ENCODE measurements at regions not wholly inside any gene's neighbourhood (a gene's known extent, or its start where the extent isn't known, plus 50 kb on each side); places are given as distances from the start of the nearest gene placed in this dataset.
"Not testable (repeated sequence)": the region's sequence is repeated elsewhere in the genome, so short reads cannot be mapped to it uniquely, and the experiment has no call there.

DNA sequence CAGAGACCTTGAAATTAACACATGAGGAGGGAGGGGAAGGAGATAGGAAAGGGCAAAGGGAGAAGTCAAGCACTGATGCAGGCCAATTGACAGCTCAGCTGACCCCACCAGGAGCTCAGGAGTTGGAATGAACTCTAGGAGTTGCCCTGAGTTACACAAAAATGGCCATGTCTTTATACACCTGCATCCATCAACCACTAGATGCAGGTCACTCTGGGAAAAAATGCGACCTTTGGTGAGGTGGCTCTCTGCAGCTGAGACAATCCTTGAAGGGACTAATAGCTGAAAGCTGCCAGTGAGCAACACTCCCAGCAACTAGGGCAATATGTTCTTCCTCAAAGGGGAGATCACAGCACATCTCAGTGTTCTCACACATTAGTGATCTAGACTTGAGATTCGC lies 222.8 kb downstream of the RBM26 start (continued):
- no peak for TF ChIP-seq FOSL1 (IDR thresholded peaks at IDR 0.05; ENCODE audit: insufficient read depth, low read depth, low read length)
- TF ChIP-seq KDM5A (IDR thresholded peaks at IDR 0.05; ENCODE audit: low read length): no peak
- TF ChIP-seq, protein P1, sequence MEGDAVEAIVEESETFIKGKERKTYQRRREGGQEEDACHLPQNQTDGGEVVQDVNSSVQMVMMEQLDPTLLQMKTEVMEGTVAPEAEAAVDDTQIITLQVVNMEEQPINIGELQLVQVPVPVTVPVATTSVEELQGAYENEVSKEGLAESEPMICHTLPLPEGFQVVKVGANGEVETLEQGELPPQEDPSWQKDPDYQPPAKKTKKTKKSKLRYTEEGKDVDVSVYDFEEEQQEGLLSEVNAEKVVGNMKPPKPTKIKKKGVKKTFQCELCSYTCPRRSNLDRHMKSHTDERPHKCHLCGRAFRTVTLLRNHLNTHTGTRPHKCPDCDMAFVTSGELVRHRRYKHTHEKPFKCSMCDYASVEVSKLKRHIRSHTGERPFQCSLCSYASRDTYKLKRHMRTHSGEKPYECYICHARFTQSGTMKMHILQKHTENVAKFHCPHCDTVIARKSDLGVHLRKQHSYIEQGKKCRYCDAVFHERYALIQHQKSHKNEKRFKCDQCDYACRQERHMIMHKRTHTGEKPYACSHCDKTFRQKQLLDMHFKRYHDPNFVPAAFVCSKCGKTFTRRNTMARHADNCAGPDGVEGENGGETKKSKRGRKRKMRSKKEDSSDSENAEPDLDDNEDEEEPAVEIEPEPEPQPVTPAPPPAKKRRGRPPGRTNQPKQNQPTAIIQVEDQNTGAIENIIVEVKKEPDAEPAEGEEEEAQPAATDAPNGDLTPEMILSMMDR (IDR thresholded peaks at IDR 0.05; ENCODE audit: control extremely low read depth in 1 of 3, insufficient read depth in 1 of 3, low read depth in 1 of 3, low read length in 3 of 3): no peak
- no peak for TF ChIP-seq TEAD4 (IDR thresholded peaks at IDR 0.05; ENCODE audit: low read depth, low read length)

DNA sequence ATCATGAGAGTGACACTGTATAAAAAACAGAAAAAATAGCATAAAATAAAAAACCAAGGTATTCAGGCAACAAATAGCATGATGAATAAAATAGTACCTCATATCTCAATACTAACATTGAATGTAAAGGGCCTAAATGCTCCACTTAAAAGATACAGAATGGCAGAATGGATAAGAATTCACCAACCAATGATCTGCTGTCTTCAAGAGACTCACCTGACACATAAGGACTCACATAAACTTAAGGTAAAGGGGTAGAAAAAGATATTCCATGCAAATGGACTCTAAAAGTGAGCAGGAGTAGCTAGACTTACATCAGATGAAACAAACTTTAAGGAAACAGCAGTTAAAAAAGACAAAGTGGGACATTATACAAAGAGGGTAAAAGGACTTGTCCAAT lies 232.4 kb downstream of the RBM26 start:
- H3K27me3 ChIP-seq (replicated peaks in 1 of 4; ENCODE audit: control insufficient read depth in 3 of 4, extremely low read depth in 1 of 4, insufficient read depth in 3 of 4, low read length in 3 of 4); H4K91ac ChIP-seq (replicated peaks; ENCODE audit: insufficient read length, low read length); POLR2A ChIA-PET (ENCODE audit: partially characterized antibody); H3K4me2 ChIP-seq (ENCODE audit: insufficient read depth in 1 of 2, low read depth in 2 of 2, low read length in 2 of 2); H3K56ac ChIP-seq (replicated peaks; ENCODE audit: insufficient read length, low read depth, low read length); H3K23me2 ChIP-seq (ENCODE audit: low read depth, low read length); H3K18ac ChIP-seq (ENCODE audit: extremely low read depth, low read length); DNase-seq (ENCODE audit: low read depth in 1 of 2, low spot score in 2 of 2); H2AFZ ChIP-seq (ENCODE audit: low read length); H3K4me1 ChIP-seq (replicated peaks in 1 of 4; ENCODE audit: control insufficient read depth in 3 of 4, insufficient read depth in 4 of 4, low read length in 3 of 4); H2BK5ac ChIP-seq (ENCODE audit: low read depth, low read length); H4K5ac ChIP-seq (ENCODE audit: insufficient read length, low read depth, low read length); H4K8ac ChIP-seq (ENCODE audit: extremely low read depth, insufficient read depth, low read length); H2BK120ac ChIP-seq (replicated peaks; ENCODE audit: low read depth, low read length); H3K36me3 ChIP-seq (ENCODE audit: control insufficient read depth in 2 of 4, insufficient read depth in 4 of 4, low read length in 3 of 4); H3K79me1 ChIP-seq (ENCODE audit: low read depth, low read length); H3K4ac ChIP-seq (replicated peaks; ENCODE audit: insufficient read length, low read depth, low read length); H3K23ac ChIP-seq (ENCODE audit: insufficient read length); H3K9ac ChIP-seq (replicated peaks in 1 of 4; ENCODE audit: extremely low read depth in 1 of 4, low read depth in 3 of 4, low read length in 3 of 4); H2BK15ac ChIP-seq (ENCODE audit: low read length); H3K27ac ChIP-seq (ENCODE audit: low read depth, low read length); H3K79me2 ChIP-seq (ENCODE audit: control insufficient read depth in 1 of 2, insufficient read depth in 2 of 2, low read length in 2 of 2); FAIRE-seq; H3K14ac ChIP-seq (ENCODE audit: insufficient read length); H2BK20ac ChIP-seq (ENCODE audit: low read length); H2AK5ac ChIP-seq (ENCODE audit: low read depth, low read length); H3K4me3 ChIP-seq (ENCODE audit: extremely low read depth in 1 of 4, insufficient read depth in 2 of 4, low read depth in 3 of 4, low read length in 4 of 4); H2BK12ac ChIP-seq (ENCODE audit: low read depth, low read length); H3K9me3 ChIP-seq (ENCODE audit: insufficient read depth in 2 of 2, low read depth in 1 of 2, low read length in 1 of 2); H4K20me1 ChIP-seq (replicated peaks in 1 of 2; ENCODE audit: control insufficient read depth in 1 of 2, insufficient read depth in 2 of 2, low read length in 2 of 2); CTCF ChIA-PET (ENCODE audit: partially characterized antibody): not testable (repeated sequence)

Data from H1 (cell line).